Smooth muscle cell (in vitro differentiated cells): ENCODE measurements at regions not wholly inside any gene's neighbourhood (a gene's known extent, or its start where the extent isn't known, plus 50 kb on each side); places are given as distances from the start of the nearest gene placed in this dataset.

Experiments
- DNase-seq: peaks from one replicate; lab custom pipeline; 2025; ENCODE audit not compliant: unreplicated experiment; lab: John Stamatoyannopoulos, UW
- H2AFZ ChIP-seq: fragments of 200-600 bp; sonication (generic); 2 replicates; pipeline ENCODE4 v1.6.0; 2016; ENCODE audit warnings: antibody characterized with exemption, low read depth, mild to moderate bottlenecking
- H3F3A ChIP-seq: fragments of 200-600 bp; sonication (generic); 2 replicates; pipeline ENCODE4 v1.6.0; 2017; ENCODE audit warnings: antibody characterized with exemption, low read depth
- H3K27ac ChIP-seq: fragments of 200-600 bp; sonication (generic); 2 replicates; pipeline ENCODE4 v1.5.1; 2016; ENCODE audit warnings: low read depth, mild to moderate bottlenecking
- H3K27me3 ChIP-seq: fragments of 200-600 bp; sonication (generic); 2 replicates; pipeline ENCODE4 v1.6.1; 2016; ENCODE audit warnings: low read depth, mild to moderate bottlenecking
- H3K36me3 ChIP-seq: fragments of 200-600 bp; sonication (generic); 2 replicates; pipeline ENCODE4 v1.5.1; 2016; ENCODE audit warnings: low read depth
- H3K4me1 ChIP-seq: fragments of 200-600 bp; sonication (generic); 2 replicates; pipeline ENCODE4 v1.5.1; 2016; ENCODE audit warnings: low read depth
- H3K4me2 ChIP-seq: fragments of 200-600 bp; sonication (generic); 2 replicates; pipeline ENCODE4 v1.6.0; 2016; ENCODE audit warnings: mild to moderate bottlenecking
- H3K4me3 ChIP-seq: fragments of 200-600 bp; sonication (generic); 2 replicates; pipeline ENCODE4 v1.5.1; 2016; ENCODE audit warnings: mild to moderate bottlenecking
- H3K79me2 ChIP-seq: fragments of 200-600 bp; sonication (generic); 2 replicates; pipeline ENCODE4 v1.6.0; 2016; ENCODE audit warnings: low read depth, mild to moderate bottlenecking
- H3K9ac ChIP-seq: fragments of 200-600 bp; sonication (generic); 2 replicates; pipeline ENCODE4 v1.6.0; 2016; ENCODE audit warnings: low read depth
- H3K9me3 ChIP-seq: fragments of 200-600 bp; sonication (generic); replicated peaks from 2 replicates; pipeline ENCODE4 v1.5.1; 2016; ENCODE audit warnings: low read depth
- H4K20me1 ChIP-seq: fragments of 200-600 bp; sonication (generic); 2 replicates; pipeline ENCODE4 v1.6.0; 2016; ENCODE audit warnings: low read depth
- CTCF ChIP-seq: fragments of 200-600 bp; sonication (generic); IDR thresholded peaks from 2 replicates; pipeline ENCODE4 v1.5.1; 2017; ENCODE audit warnings: borderline replicate concordance, mild to moderate bottlenecking, antibody characterized with exemption; ENCODE audit not compliant: insufficient read depth, poor library complexity, severe bottlenecking
- WGBS: methylation state at CpG from one replicate; pipeline ENCODE4 v1.1.7; 2016; ENCODE audit warnings: low lambda C conversion rate; 5-methylcytosine and 5-hydroxymethylcytosine counted together

GRCh38 chr16:85335584-85336491 lies 223.6 kb upstream of the CIBAR2 start:
- no peak overlapping the region for H2AFZ ChIP-seq
- H4K20me1 ChIP-seq: peaks cover 93% of the 10 kb centered on the region
- peaks cover 3% of the 10 kb centered on the region for H3F3A ChIP-seq
- H3K4me1 ChIP-seq: peaks cover 25% of the 10 kb centered on the region
- DNase-seq: peak; percentile 15
- H3K4me2 ChIP-seq: peak overlapping the region; percentile 87
- H3K36me3 ChIP-seq: no peaks in the 10 kb centered on the region
- no peak overlapping the region for H3K27ac ChIP-seq
- TF ChIP-seq CTCF: no peak
- no peak overlapping the region for H3K9ac ChIP-seq
- H3K9me3 ChIP-seq: no peaks in the 10 kb centered on the region
- no peaks in the 10 kb centered on the region for H3K27me3 ChIP-seq
- WGBS: 77% methylated on average over 24 of the region's 24 CpGs
- H3K79me2 ChIP-seq: peaks cover 6% of the 10 kb centered on the region
- no peak overlapping the region for H3K4me3 ChIP-seq

GRCh38 chr16:85337910-85338637 lies 225.8 kb upstream of the CIBAR2 start:
- 99% methylated on average over 11 of the region's 11 CpGs for WGBS
- Histone ChIP-seq H3K9ac (no peak overlapping the region), H3K4me1 (peaks cover 22% of the 10 kb centered on the region), H4K20me1 (peaks cover 98% of the 10 kb centered on the region), H3K9me3 (no peaks in the 10 kb centered on the region), H3K4me2 (no peak overlapping the region), H3F3A (peaks cover 3% of the 10 kb centered on the region), H2AFZ (no peak overlapping the region), H3K79me2 (peaks cover 6% of the 10 kb centered on the region), H3K27ac (no peak overlapping the region), H3K4me3 (no peak overlapping the region), H3K36me3 (no peaks in the 10 kb centered on the region), H3K27me3 (no peaks in the 10 kb centered on the region)
- DNase-seq: no peak
- no peak for TF ChIP-seq CTCF

GRCh38 chr16:85338638-85338982 lies 226.3 kb upstream of the CIBAR2 start:
- DNase-seq: no peak
- H3K9ac ChIP-seq: no peak overlapping the region
- H3K79me2 ChIP-seq: peaks cover 6% of the 10 kb centered on the region
- H3K27ac ChIP-seq: no peak overlapping the region
- no peak for TF ChIP-seq CTCF
- H3K9me3 ChIP-seq: no peaks in the 10 kb centered on the region
- H4K20me1 ChIP-seq: peaks cover 98% of the 10 kb centered on the region
- 96% methylated on average over 15 of the region's 15 CpGs for WGBS
- no peaks in the 10 kb centered on the region for H3K36me3 ChIP-seq
- H3F3A ChIP-seq: peaks cover 3% of the 10 kb centered on the region
- H3K4me1 ChIP-seq: peaks cover 22% of the 10 kb centered on the region
- no peak overlapping the region for H2AFZ ChIP-seq
- no peak overlapping the region for H3K4me2 ChIP-seq
- H3K4me3 ChIP-seq: no peak overlapping the region
- no peaks in the 10 kb centered on the region for H3K27me3 ChIP-seq
